Urothelium cell line (cell line): ENCODE measurements at regions not wholly inside any gene's neighbourhood (a gene's known extent, or its start where the extent isn't known, plus 50 kb on each side); places are given as distances from the start of the nearest gene placed in this dataset.
A peak's percentile ranks its signal among the peaks of the same experiment; 100 is the strongest.

Experiments used
- DNase-seq: peaks from one replicate; pipeline ENCODE4 v3.0.0; 2011; ENCODE audit warnings: low spot score, mixed read lengths
- FAIRE-seq: peaks from 2 replicates; lab custom pipeline; 2011; peaks lifted over from hg19 to GRCh38; lab: Jason Lieb, UNC

GRCh38 chr12:115169981-115170380, 486.0 kb upstream of the TBX3 start:
- DNase-seq (no peak), FAIRE-seq (no peak)

DNA sequence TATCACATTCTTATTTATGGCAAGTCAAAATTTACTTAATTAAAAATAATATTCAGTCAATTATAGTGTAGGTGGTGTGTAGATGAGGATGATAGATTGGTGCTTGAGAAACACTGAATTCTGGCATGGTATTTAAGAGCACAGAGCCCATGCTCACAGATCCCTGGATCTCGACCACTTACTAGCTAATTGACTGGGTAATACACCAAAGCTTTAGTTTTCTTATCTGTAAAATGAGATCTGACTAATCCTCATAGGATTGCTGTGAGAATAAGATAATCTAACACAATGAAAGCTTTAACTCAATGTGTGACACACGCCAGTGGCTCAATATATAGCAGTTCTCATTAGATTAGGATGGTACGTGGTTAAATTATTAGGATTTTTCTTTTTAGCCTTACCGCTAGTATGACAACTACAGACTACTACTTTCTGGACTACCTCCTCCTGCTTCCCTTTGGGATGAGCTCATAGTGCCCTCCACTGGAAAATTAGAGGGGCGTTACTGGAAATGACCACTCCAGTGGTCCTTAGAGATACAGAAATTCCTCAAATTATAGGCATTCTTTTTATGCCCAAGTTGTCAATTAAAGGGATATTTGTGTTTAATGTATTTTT, 482.8 kb upstream of the TBX3 start:
- DNase-seq (no peak), FAIRE-seq (no peak)

DNA sequence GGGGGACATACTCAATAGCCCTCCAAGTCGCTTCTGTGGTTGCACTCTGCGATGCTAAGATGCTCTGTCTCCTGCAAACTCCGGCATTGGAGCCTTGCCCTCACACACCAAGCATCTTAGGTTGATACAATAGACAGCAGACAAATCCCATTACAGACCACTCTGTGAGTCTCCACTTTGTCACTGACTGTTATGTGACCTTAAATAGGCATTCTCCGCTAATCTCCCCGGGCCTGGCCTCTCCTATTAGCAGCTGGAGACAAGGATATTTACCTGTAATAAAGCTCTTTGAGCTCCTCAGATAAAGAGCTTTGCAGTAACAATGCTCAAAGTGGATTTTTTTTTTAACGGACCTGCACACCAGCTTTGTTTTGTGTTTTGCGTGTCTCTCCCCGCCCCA, 479.7 kb upstream of the TBX3 start:
- DNase-seq: no peak
- FAIRE-seq: no peak

DNA sequence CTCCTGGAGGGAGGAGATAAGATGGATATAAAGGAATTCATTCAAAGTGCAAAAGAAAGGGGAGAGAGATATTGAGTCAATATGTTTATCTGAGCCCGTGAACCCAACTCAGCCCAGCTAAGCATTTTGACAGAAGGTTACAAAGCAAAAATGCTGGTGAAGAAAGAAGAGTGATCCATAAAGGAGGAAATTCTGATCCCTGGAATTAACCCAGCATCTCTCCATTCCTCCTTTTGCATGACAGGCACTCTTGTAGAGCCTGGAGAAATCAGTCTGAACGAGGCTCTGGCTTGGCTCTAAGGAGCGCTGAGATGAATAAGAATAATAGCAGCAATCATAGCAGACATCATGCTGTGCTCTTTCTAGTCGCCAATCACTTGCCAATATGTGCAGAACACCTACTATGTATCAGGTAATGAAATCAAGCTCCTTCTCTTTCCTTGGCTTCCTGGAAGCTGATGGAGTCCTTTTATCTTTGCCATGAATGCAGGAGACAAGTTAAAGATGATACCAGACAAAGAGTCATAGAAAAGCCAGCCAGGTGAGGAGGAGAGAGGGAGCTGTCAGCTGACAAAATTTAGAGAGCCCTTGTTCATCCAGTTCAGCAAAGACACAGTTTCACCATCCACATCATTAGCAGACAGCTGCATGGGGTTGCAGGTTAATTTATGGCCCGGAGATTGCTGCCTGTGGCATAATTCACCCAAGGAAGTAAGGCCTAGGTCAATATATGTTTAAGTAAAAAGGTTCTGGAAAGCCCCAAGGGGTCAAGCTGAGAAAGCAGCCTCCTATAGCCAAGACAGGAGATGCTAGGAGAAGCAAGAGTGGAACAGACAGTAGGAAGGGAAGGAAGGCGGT, 476.5 kb upstream of the TBX3 start:
- FAIRE-seq: no peak

DNA sequence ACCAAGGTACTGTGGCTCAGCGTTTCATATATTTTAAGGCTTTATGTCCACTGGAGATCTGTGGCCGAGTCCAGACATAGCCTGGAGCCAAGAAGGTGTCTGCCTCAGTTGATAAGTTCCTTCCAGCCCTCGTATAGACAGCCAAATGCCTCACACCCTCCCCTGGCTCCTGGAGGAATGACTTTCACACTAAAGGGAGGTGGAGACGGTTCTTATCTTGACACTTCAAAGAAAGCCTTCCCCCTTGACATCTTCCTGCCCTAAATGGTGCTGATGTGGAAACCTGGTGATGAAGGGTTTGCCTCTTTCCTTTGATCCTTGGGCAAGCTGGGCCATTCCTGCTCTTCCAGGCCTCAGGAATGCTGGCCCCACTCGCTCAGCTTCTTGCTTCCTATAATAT, 474.8 kb upstream of the TBX3 start:
- no peak for FAIRE-seq
- no peak for DNase-seq

More for the DNA sequence above, 476.5 kb upstream of the TBX3 start:
- no peak for DNase-seq

- DNase-seq (peak; percentile 84), FAIRE-seq (peak; percentile 61)
Observed at GRCh38 chr12:115155665-115156645, 472.0 kb upstream of the TBX3 start.

DNA sequence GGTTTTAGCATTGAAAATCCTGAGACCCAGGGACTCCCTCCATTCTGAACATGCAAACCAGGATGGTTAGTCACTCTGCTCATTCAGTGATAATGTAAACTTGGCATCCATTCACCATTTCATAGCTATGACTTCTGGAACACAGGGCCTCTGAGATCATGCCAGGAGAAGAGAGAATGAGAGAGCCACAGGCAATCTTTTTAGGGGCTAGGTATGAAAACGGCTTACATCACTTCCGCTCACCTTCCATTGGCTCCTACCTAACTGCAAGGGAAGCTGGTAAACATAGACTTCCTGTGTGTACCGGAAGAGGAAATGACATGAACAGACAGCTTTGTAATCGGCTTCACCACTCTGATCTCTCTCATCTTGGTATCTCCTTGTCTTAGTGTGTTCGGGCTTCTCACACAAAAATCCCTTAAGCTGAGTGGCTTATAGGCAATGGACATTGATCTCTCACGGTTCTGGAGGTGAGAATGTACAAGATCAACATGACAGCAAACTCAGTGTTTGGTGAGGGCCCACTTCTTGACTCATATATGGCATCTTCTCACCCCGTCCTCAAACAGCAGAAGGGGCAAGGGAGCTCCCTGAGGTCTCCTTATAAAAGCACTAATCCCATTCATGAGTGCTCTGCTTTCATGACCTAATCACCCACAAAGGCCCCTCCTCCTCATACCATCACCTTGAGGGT, 465.9 kb upstream of the TBX3 start:
- peak; percentile 48 for FAIRE-seq
- peak; percentile 10 for DNase-seq

DNA sequence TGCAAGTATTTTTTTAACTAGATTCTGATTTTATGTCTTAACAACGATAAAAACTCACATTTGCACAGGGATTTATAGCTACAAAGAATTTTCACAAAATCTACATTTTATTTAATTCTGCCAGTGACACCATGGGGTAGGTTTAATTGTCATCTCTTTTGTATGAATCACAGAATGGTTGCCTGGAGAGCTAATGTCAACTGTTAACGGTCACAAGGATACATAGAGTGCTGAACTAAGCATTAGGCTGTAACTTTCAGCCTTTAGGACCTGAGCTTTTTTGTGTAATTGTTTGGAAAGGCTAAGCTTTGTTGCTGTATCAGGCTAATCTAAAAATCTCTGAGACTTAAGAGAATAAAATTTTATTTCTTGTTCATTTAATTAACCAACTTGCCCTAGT, 465.3 kb upstream of the TBX3 start:
- FAIRE-seq: no peak
- no peak for DNase-seq

- FAIRE-seq: no peak
- DNase-seq: no peak
Observed at GRCh38 chr12:115147916-115148315, 463.9 kb upstream of the TBX3 start.

- no peak for FAIRE-seq
Observed at GRCh38 chr12:115146453-115146852, 462.5 kb upstream of the TBX3 start.

GRCh38 chr12:115144425-115144824, 460.4 kb upstream of the TBX3 start:
- FAIRE-seq (no peak), DNase-seq (no peak)

More at GRCh38 chr12:115146453-115146852, 462.5 kb upstream of the TBX3 start:
- DNase-seq: no peak

- DNase-seq (no peak), FAIRE-seq (no peak)
Observed at GRCh38 chr12:115140981-115141655, 457.1 kb upstream of the TBX3 start.

- FAIRE-seq: no peak
- no peak for DNase-seq
Observed at GRCh38 chr12:115137812-115138521, 454.0 kb upstream of the TBX3 start.

DNA sequence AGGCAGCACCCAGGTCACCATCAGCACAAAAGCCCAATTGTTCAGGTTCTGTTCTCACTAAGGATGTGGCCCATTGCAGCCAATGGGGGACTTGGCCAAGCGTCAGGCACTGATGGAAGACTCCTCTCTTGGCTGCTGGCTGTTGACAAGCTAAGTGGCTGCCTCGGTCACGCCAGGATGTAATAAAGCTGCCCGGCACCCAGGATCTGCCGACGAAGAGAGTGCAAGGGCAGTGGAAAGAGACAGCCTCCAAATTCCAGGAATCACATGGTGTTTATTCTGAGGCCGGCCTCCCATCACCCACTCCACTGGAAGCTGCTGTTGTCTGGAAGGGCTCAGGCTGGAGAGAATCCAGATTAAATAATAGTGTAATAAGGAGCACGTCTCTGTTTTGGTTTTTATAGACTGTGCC, 451.8 kb upstream of the TBX3 start:
- no peak for FAIRE-seq
- DNase-seq: peak; percentile 78

DNA sequence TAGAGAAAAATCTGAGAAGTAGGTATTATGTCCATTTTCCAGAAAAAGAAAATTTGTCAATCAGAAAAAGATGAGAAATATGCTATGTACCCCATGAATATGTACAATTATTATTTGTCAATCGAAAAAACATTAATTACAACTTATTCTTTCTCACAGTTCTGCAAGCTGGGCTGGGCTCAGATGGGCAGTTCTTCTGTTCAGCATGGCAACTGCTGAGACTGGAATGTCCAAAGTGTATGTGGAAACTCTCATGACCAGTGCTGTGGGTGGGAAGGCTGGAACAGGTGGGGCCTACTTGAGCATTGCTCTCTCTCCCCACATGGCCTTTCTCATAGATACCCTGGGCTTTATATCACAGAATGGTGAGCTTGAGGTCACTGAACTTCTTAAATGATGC, 450.3 kb upstream of the TBX3 start:
- FAIRE-seq: no peak

DNA sequence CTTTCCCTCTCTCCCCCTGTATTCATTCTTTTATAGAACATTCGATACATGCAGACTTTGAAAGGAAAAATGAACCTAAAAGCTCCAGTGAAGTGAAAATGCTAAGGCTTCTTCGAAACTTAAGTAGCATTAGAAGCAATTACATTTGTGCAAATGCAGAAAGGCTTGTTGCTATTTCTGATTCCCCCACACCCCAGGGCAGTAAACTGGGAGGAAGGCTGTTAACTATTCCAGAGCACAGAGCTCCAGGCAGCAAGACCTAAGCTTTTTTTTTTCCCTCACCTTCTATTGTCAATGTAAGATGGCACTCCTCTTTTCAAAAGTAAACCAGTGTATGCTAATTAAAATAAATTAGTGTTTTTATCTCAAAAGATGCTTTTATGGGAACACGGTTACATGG, 448.9 kb upstream of the TBX3 start:
- DNase-seq: no peak
- no peak for FAIRE-seq

More for the DNA sequence above, 450.3 kb upstream of the TBX3 start:
- DNase-seq: no peak

- FAIRE-seq (no peak), DNase-seq (peak; percentile 35)
Observed at GRCh38 chr12:115132145-115132544, 448.2 kb upstream of the TBX3 start.

- FAIRE-seq: no peak
- DNase-seq: no peak
Observed at GRCh38 chr12:115129727-115130126, 445.8 kb upstream of the TBX3 start.

GRCh38 chr12:115121053-115121452, 437.1 kb upstream of the TBX3 start:
- DNase-seq (no peak), FAIRE-seq (no peak)
